ENCODE measurements at regions not wholly inside any gene's neighbourhood (a gene's known extent, or its start where the extent isn't known, plus 50 kb on each side); places are given as distances from the start of the nearest gene placed in this dataset.

- no peaks in the 10 kb centered on the region for H3K9me3 ChIP-seq (ENCODE audit: low read length)
- no peaks in the 10 kb centered on the region for H3F3A ChIP-seq (ENCODE audit: insufficient read depth, low read length)
- no peaks in the 10 kb centered on the region for H4K20me1 ChIP-seq (ENCODE audit: insufficient read depth, low read length)
- H3K27ac ChIP-seq (ENCODE audit: low read depth, low read length, poor library complexity, severe bottlenecking), result no peak overlapping the region
- no peaks in the 10 kb centered on the region for H3K79me2 ChIP-seq (ENCODE audit: insufficient read depth, low read length)
- H3K9me2 ChIP-seq (ENCODE audit: low read depth, low read length), result no peaks in the 10 kb centered on the region
- H3K4me3 ChIP-seq (ENCODE audit: low read depth, low read length, poor library complexity, severe bottlenecking), result no peak overlapping the region
- no peak overlapping the region for H3K9ac ChIP-seq (ENCODE audit: low read length)
- no peaks in the 10 kb centered on the region for H3K27me3 ChIP-seq (ENCODE audit: insufficient read depth, low read length)
- no peak overlapping the region for H2AFZ ChIP-seq (ENCODE audit: low read length)
- H3K4me1 ChIP-seq (ENCODE audit: insufficient read depth, low read length, severe bottlenecking), result no peaks in the 10 kb centered on the region
- H3K4me2 ChIP-seq (ENCODE audit: low read length), result no peak overlapping the region
- no peak for TF ChIP-seq EZH2 (IDR thresholded peaks at IDR 0.05; ENCODE audit: borderline replicate concordance, low read length)
- TF ChIP-seq, protein P1, sequence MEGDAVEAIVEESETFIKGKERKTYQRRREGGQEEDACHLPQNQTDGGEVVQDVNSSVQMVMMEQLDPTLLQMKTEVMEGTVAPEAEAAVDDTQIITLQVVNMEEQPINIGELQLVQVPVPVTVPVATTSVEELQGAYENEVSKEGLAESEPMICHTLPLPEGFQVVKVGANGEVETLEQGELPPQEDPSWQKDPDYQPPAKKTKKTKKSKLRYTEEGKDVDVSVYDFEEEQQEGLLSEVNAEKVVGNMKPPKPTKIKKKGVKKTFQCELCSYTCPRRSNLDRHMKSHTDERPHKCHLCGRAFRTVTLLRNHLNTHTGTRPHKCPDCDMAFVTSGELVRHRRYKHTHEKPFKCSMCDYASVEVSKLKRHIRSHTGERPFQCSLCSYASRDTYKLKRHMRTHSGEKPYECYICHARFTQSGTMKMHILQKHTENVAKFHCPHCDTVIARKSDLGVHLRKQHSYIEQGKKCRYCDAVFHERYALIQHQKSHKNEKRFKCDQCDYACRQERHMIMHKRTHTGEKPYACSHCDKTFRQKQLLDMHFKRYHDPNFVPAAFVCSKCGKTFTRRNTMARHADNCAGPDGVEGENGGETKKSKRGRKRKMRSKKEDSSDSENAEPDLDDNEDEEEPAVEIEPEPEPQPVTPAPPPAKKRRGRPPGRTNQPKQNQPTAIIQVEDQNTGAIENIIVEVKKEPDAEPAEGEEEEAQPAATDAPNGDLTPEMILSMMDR (IDR thresholded peaks at IDR 0.05; ENCODE audit: low read length), result no peak
- H3K36me3 ChIP-seq (ENCODE audit: insufficient read depth, low read length), result no peaks in the 10 kb centered on the region
Measured at GRCh38 chr1:221431068-221431651, 310.7 kb downstream of the DUSP10 start.

GRCh38 chr1:221431961-221432360, 309.9 kb downstream of the DUSP10 start:
- Histone ChIP-seq H4K20me1 (ENCODE audit: insufficient read depth, low read length) (no peaks in the 10 kb centered on the region), H2AFZ (ENCODE audit: low read length) (no peak overlapping the region), H3K4me2 (ENCODE audit: low read length) (no peak overlapping the region), H3K4me3 (ENCODE audit: low read depth, low read length, poor library complexity, severe bottlenecking) (no peak overlapping the region), H3K79me2 (ENCODE audit: insufficient read depth, low read length) (no peaks in the 10 kb centered on the region), H3K4me1 (ENCODE audit: insufficient read depth, low read length, severe bottlenecking) (no peaks in the 10 kb centered on the region), H3K9me2 (ENCODE audit: low read depth, low read length) (no peaks in the 10 kb centered on the region), H3F3A (ENCODE audit: insufficient read depth, low read length) (no peaks in the 10 kb centered on the region), H3K9me3 (ENCODE audit: low read length) (no peaks in the 10 kb centered on the region), H3K36me3 (ENCODE audit: insufficient read depth, low read length) (no peaks in the 10 kb centered on the region), H3K27ac (ENCODE audit: low read depth, low read length, poor library complexity, severe bottlenecking) (no peak overlapping the region), H3K9ac (ENCODE audit: low read length) (no peak overlapping the region), H3K27me3 (ENCODE audit: insufficient read depth, low read length) (0 out of 2 replicates have a peak, but pooled peaks cover 3% of the 10 kb centered on the region)
- TF ChIP-seq EZH2 (IDR thresholded peaks at IDR 0.05; ENCODE audit: borderline replicate concordance, low read length), result no peak
- TF ChIP-seq, protein P1 (IDR thresholded peaks at IDR 0.05; ENCODE audit: low read length), result no peak

GRCh38 chr1:221435504-221435904, 306.4 kb downstream of the DUSP10 start:
- H3K9me2 ChIP-seq (ENCODE audit: low read depth, low read length), result no peaks in the 10 kb centered on the region
- H3K79me2 ChIP-seq (ENCODE audit: insufficient read depth, low read length), result no peaks in the 10 kb centered on the region
- no peak overlapping the region for H2AFZ ChIP-seq (ENCODE audit: low read length)
- no peak overlapping the region for H3K4me2 ChIP-seq (ENCODE audit: low read length)
- 0 out of 2 replicates have a peak, but pooled peaks cover 3% of the 10 kb centered on the region for H3K27me3 ChIP-seq (ENCODE audit: insufficient read depth, low read length)
- no peak overlapping the region for H3K27ac ChIP-seq (ENCODE audit: low read depth, low read length, poor library complexity, severe bottlenecking)
- H3K9ac ChIP-seq (ENCODE audit: low read length), result no peak overlapping the region
- H3K9me3 ChIP-seq (ENCODE audit: low read length), result no peaks in the 10 kb centered on the region
- H3K4me3 ChIP-seq (ENCODE audit: low read depth, low read length, poor library complexity, severe bottlenecking), result no peak overlapping the region
- no peaks in the 10 kb centered on the region for H3K4me1 ChIP-seq (ENCODE audit: insufficient read depth, low read length, severe bottlenecking)
- H3F3A ChIP-seq (ENCODE audit: insufficient read depth, low read length), result no peaks in the 10 kb centered on the region
- H3K36me3 ChIP-seq (ENCODE audit: insufficient read depth, low read length), result no peaks in the 10 kb centered on the region
- TF ChIP-seq EZH2 (IDR thresholded peaks at IDR 0.05; ENCODE audit: borderline replicate concordance, low read length), result no peak
- TF ChIP-seq, protein P1 (IDR thresholded peaks at IDR 0.05; ENCODE audit: low read length), result peak; percentile 88
- no peaks in the 10 kb centered on the region for H4K20me1 ChIP-seq (ENCODE audit: insufficient read depth, low read length)
